Type B pancreatic cell (in vitro differentiated cells): ENCODE measurements at regions not wholly inside any gene's neighbourhood (a gene's known extent, or its start where the extent isn't known, plus 50 kb on each side); places are given as distances from the start of the nearest gene placed in this dataset.

Experiments used
- DNase-seq: peaks from one replicate; pipeline ENCODE4 v3.0.0; 2021; ENCODE audit warnings: mixed read lengths; ENCODE audit not compliant: unreplicated experiment; ENCODE audit errors: extremely low spot score
- H3K27ac Mint-ChIP-seq: 2 replicates; pipeline ENCODE4 v1.8.0; 2021; ENCODE audit warnings: mild to moderate bottlenecking, mixed read lengths
- H3K27me3 Mint-ChIP-seq: 2 replicates; pipeline ENCODE4 v1.8.0; 2021; ENCODE audit warnings: mixed read lengths
- H3K36me3 Mint-ChIP-seq: 2 replicates; pipeline ENCODE4 v1.8.0; 2021; ENCODE audit warnings: mixed read lengths
- H3K4me1 Mint-ChIP-seq: one replicate; pipeline ENCODE4 v1.8.0; 2021; ENCODE audit warnings: mixed read lengths; ENCODE audit not compliant: unreplicated experiment
- H3K4me3 Mint-ChIP-seq: 2 replicates; pipeline ENCODE4 v1.8.0; 2021; ENCODE audit warnings: mild to moderate bottlenecking, mixed read lengths
- H3K9me3 Mint-ChIP-seq: 2 replicates; pipeline ENCODE4 v1.8.0; 2021; ENCODE audit warnings: mixed read lengths
- CTCF ChIP-seq: fragments of 200-600 bp; sonication (generic); conservative IDR thresholded peaks from 2 replicates; pipeline ENCODE4 v1.5.0; 2021; ENCODE audit warnings: antibody characterized with exemption, mild to moderate bottlenecking

- DNase-seq, result no peak
- Mint-ChIP-seq H3K27ac (no peak overlapping the region), H3K4me1 (no peaks in the 10 kb centered on the region), H3K27me3 (no peaks in the 10 kb centered on the region), H3K9me3 (no peaks in the 10 kb centered on the region), H3K36me3 (no peaks in the 10 kb centered on the region), H3K4me3 (no peak overlapping the region)
- no peak for TF ChIP-seq CTCF
Observed at GRCh38 chr18:4817665-4818064, 362.6 kb upstream of the DLGAP1 start.

GRCh38 chr18:4813708-4814107, 358.6 kb upstream of the DLGAP1 start:
- no peaks in the 10 kb centered on the region for H3K4me1 Mint-ChIP-seq
- H3K4me3 Mint-ChIP-seq, result no peak overlapping the region
- no peaks in the 10 kb centered on the region for H3K9me3 Mint-ChIP-seq

GRCh38 chr18:4808891-4809290, 353.8 kb upstream of the DLGAP1 start:
- TF ChIP-seq CTCF, result no peak
- no peaks in the 10 kb centered on the region for H3K27me3 Mint-ChIP-seq
- no peaks in the 10 kb centered on the region for H3K9me3 Mint-ChIP-seq
- H3K4me3 Mint-ChIP-seq, result no peak overlapping the region
- H3K27ac Mint-ChIP-seq, result no peak overlapping the region
- DNase-seq, result no peak
- no peaks in the 10 kb centered on the region for H3K4me1 Mint-ChIP-seq
- no peaks in the 10 kb centered on the region for H3K36me3 Mint-ChIP-seq

More at GRCh38 chr18:4813708-4814107, 358.6 kb upstream of the DLGAP1 start:
- Mint-ChIP-seq H3K27ac (no peak overlapping the region), H3K27me3 (no peaks in the 10 kb centered on the region), H3K36me3 (no peaks in the 10 kb centered on the region)
- no peak for DNase-seq
- no peak for TF ChIP-seq CTCF

- H3K4me1 Mint-ChIP-seq, result no peaks in the 10 kb centered on the region
- no peaks in the 10 kb centered on the region for H3K9me3 Mint-ChIP-seq
- no peak overlapping the region for H3K27ac Mint-ChIP-seq
- no peaks in the 10 kb centered on the region for H3K27me3 Mint-ChIP-seq
- no peaks in the 10 kb centered on the region for H3K36me3 Mint-ChIP-seq
- no peak for DNase-seq
- TF ChIP-seq CTCF, result no peak
- no peak overlapping the region for H3K4me3 Mint-ChIP-seq
Observed at GRCh38 chr18:4807604-4808293, 352.6 kb upstream of the DLGAP1 start.

- no peaks in the 10 kb centered on the region for H3K36me3 Mint-ChIP-seq
- H3K4me3 Mint-ChIP-seq, result no peak overlapping the region
- no peak for TF ChIP-seq CTCF
- no peak overlapping the region for H3K27ac Mint-ChIP-seq
- DNase-seq, result no peak
- H3K4me1 Mint-ChIP-seq, result no peaks in the 10 kb centered on the region
- no peaks in the 10 kb centered on the region for H3K9me3 Mint-ChIP-seq
- no peaks in the 10 kb centered on the region for H3K27me3 Mint-ChIP-seq
Observed at GRCh38 chr18:4806331-4806730, 351.2 kb upstream of the DLGAP1 start.
